ENCODE measurements at regions not wholly inside any gene's neighbourhood (a gene's known extent, or its start where the extent isn't known, plus 50 kb on each side); places are given as distances from the start of the nearest gene placed in this dataset.

GRCh38 chr5:166677891-166678290, 1613.6 kb upstream of the WWC1 start:
- no peak for TF ChIP-seq RARB (CRISPR knock-in tag; IDR thresholded peaks at IDR 0.05)
- TF ChIP-seq PPARA (CRISPR knock-in tag; IDR thresholded peaks at IDR 0.05; ENCODE audit: borderline replicate concordance): no peak
- no peak for TF ChIP-seq ISL1 (CRISPR knock-in tag; IDR thresholded peaks at IDR 0.05)
- no peak for TF ChIP-seq ARNTL (CRISPR knock-in tag; IDR thresholded peaks at IDR 0.05; ENCODE audit: borderline replicate concordance, low read depth)
- no peak for TF ChIP-seq BACH2 (CRISPR knock-in tag; IDR thresholded peaks at IDR 0.05; ENCODE audit: borderline replicate concordance)
- TF ChIP-seq, protein P1, sequence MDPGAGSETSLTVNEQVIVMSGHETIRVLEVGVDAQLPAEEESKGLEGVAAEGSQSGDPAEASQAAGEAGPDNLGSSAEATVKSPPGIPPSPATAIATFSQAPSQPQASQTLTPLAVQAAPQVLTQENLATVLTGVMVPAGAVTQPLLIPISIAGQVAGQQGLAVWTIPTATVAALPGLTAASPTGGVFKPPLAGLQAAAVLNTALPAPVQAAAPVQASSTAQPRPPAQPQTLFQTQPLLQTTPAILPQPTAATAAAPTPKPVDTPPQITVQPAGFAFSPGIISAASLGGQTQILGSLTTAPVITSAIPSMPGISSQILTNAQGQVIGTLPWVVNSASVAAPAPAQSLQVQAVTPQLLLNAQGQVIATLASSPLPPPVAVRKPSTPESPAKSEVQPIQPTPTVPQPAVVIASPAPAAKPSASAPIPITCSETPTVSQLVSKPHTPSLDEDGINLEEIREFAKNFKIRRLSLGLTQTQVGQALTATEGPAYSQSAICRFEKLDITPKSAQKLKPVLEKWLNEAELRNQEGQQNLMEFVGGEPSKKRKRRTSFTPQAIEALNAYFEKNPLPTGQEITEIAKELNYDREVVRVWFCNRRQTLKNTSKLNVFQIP (CRISPR knock-in tag; IDR thresholded peaks at IDR 0.05; ENCODE audit: borderline replicate concordance, low read depth): no peak
- TF ChIP-seq TCF4 (CRISPR knock-in tag; IDR thresholded peaks at IDR 0.05; ENCODE audit: borderline replicate concordance): no peak
- ATAC-seq: no peak

- ATAC-seq: no peak
- no peak for TF ChIP-seq ZNF565 (CRISPR knock-in tag; conservative IDR thresholded peaks at IDR 0.05; ENCODE audit: low read depth)
Measured at GRCh38 chr5:166679331-166679730, 1612.1 kb upstream of the WWC1 start.

DNA sequence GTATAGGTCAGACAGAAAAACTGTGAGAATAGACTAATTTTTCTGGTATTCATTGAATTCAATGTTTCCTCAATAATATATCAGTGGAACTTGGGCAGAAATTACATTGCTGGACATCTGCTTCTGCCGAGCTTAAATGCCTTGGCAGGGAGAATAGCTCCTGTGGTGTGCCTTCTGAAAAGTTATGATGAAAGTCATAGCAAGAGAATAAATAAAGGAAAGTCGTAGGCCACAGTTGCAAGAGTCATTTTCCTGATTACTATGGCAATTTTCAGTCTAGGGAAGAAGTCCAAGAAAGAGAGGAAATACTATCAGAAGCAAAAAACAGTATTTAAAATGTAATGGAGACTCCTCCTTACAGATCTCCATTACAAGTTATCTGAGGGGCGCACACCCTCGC, 1596.1 kb upstream of the WWC1 start:
- no peak for ATAC-seq
- TF ChIP-seq TCF4 (CRISPR knock-in tag; IDR thresholded peaks at IDR 0.05; ENCODE audit: borderline replicate concordance): no peak

- no peak for ATAC-seq
Measured at GRCh38 chr5:166708291-166708690, 1583.2 kb upstream of the WWC1 start.

GRCh38 chr5:166709691-166710090, 1581.8 kb upstream of the WWC1 start:
- no peak for TF ChIP-seq TSHZ2 (CRISPR knock-in tag; IDR thresholded peaks at IDR 0.05)
- no peak for TF ChIP-seq TCF4 (CRISPR knock-in tag; IDR thresholded peaks at IDR 0.05; ENCODE audit: borderline replicate concordance)
- ATAC-seq: no peak

More at GRCh38 chr5:166708291-166708690, 1583.2 kb upstream of the WWC1 start:
- TF ChIP-seq SNAI2 (CRISPR knock-in tag; IDR thresholded peaks at IDR 0.05) (no peak), ISL1 (CRISPR knock-in tag; IDR thresholded peaks at IDR 0.05) (peak; percentile 43)

DNA sequence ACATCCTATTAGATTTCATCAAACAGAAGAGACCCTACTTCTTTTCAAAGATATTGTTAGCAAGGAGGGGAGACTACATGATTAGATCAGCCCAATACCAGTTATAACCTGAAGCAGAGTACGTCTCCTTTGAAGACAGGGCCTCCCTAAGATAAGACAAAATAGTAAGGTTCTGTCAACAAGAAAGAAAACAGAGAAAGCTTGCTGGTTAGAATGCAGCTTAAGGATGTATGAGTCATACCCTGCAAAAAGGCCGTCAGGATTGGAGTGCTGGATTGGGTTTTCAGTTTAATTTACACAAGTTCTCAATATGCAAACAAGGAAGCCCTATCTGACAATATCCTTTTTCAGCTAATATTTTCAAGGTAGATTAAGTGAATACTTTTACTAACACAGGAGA, 1581.2 kb upstream of the WWC1 start:
- ATAC-seq: no peak

More for the DNA sequence above, 1581.2 kb upstream of the WWC1 start:
- TF ChIP-seq SNAI2 (CRISPR knock-in tag; IDR thresholded peaks at IDR 0.05) (no peak), CSDC2 (CRISPR knock-in tag; IDR thresholded peaks at IDR 0.05) (no peak), CSRNP3 (CRISPR knock-in tag; IDR thresholded peaks at IDR 0.05) (no peak), CREB5 (CRISPR knock-in tag; IDR thresholded peaks at IDR 0.05; ENCODE audit: low read depth) (no peak), ISL1 (CRISPR knock-in tag; IDR thresholded peaks at IDR 0.05) (no peak), PPARA (CRISPR knock-in tag; IDR thresholded peaks at IDR 0.05; ENCODE audit: borderline replicate concordance) (no peak), ZFP30 (CRISPR knock-in tag; IDR thresholded peaks at IDR 0.05) (no peak), RARB (CRISPR knock-in tag; IDR thresholded peaks at IDR 0.05) (no peak), ARNTL (CRISPR knock-in tag; IDR thresholded peaks at IDR 0.05; ENCODE audit: borderline replicate concordance, low read depth) (no peak), ZNF70 (CRISPR knock-in tag; IDR thresholded peaks at IDR 0.05) (no peak), TCF4 (CRISPR knock-in tag; IDR thresholded peaks at IDR 0.05; ENCODE audit: borderline replicate concordance) (no peak), PATZ1 (CRISPR knock-in tag; IDR thresholded peaks at IDR 0.05; ENCODE audit: borderline replicate concordance) (no peak), ZFP3 (CRISPR knock-in tag; IDR thresholded peaks at IDR 0.05) (no peak)
- TF ChIP-seq, protein P1 (CRISPR knock-in tag; IDR thresholded peaks at IDR 0.05; ENCODE audit: borderline replicate concordance, low read depth): no peak

Data from SK-N-SH treated with all-trans-retinoic acid at 6 μM for 48 hours (cell line).